Left ventricle myocardium inferior (tissue), 1 donor: ENCODE measurements at regions not wholly inside any gene's neighbourhood (a gene's known extent, or its start where the extent isn't known, plus 50 kb on each side); places are given as distances from the start of the nearest gene placed in this dataset.
A peak's percentile ranks its signal among the peaks of the same experiment; 100 is the strongest.

Source experiments
- DNase-seq: peaks from one replicate; pipeline ENCODE4 v3.0.0-alpha.2; 2020
- H3K27ac ChIP-seq: fragments of 200-600 bp; replicated peaks from 2 replicates; pipeline ENCODE4 v1.8.0; 2021
- H3K27me3 ChIP-seq: fragments of 200-600 bp; 2 replicates; pipeline ENCODE4 v1.8.0; 2021; ENCODE audit warnings: low read depth
- H3K36me3 ChIP-seq: fragments of 200-600 bp; 2 replicates; pipeline ENCODE4 v1.8.0; 2021
- H3K4me1 ChIP-seq: fragments of 200-600 bp; 2 replicates; pipeline ENCODE4 v1.8.0; 2021
- H3K4me3 ChIP-seq: fragments of 200-600 bp; 2 replicates; pipeline ENCODE4 v1.8.0; 2021; ENCODE audit warnings: mild to moderate bottlenecking, moderate library complexity
- H3K9me3 ChIP-seq: fragments of 200-600 bp; replicated peaks from 2 replicates; pipeline ENCODE4 v1.8.0; 2021
- intact Hi-C: fragments of 100-400 bp; cut with micrococcal nuclease; formaldehyde crosslinking; loops from one replicate; pipeline ENCODE4 v1.11.0; 2022
- TF ChIP-seq, protein P1 (sequence below): fragments of 200-600 bp; IDR thresholded peaks from 2 replicates; pipeline ENCODE4 v1.8.0; 2021; ENCODE audit warnings: antibody characterized with exemption, mild to moderate bottlenecking, borderline replicate concordance
- donor health status: DM: no; HTN: yes; CAD: no; lungs with severe emphysema.

DNA sequence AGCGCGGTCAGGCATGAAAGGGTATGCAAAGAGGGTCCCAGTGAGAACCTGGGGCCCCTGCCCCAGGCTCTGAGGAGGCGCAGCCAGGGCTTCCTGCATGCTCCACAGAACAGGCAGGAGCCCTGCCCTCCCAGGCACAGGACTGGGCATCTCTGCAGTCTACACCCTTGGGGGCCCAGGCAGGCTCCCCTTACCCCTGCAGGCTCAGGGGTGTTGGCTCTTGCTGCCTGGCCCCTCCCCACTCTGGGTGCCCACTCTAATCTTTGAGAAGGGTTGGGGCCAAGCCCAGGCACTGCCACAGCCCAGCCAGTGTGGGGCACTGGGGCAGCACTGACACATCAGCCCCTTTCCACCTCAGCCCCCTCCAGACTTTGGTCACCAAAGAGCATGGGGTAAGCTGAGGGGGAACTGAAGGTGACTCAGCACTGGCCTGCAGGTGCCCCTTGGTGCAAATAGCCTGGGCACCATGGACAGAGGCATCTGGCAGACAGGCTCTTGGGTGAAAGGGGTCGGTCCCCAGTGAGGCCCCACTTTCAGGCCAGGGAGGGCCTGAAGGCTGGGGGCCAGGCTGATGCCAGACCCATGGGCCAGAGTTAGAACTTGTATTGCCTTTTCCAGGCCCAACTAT lies 73.4 kb downstream of the NPAP1 start:
- TF ChIP-seq, protein P1, sequence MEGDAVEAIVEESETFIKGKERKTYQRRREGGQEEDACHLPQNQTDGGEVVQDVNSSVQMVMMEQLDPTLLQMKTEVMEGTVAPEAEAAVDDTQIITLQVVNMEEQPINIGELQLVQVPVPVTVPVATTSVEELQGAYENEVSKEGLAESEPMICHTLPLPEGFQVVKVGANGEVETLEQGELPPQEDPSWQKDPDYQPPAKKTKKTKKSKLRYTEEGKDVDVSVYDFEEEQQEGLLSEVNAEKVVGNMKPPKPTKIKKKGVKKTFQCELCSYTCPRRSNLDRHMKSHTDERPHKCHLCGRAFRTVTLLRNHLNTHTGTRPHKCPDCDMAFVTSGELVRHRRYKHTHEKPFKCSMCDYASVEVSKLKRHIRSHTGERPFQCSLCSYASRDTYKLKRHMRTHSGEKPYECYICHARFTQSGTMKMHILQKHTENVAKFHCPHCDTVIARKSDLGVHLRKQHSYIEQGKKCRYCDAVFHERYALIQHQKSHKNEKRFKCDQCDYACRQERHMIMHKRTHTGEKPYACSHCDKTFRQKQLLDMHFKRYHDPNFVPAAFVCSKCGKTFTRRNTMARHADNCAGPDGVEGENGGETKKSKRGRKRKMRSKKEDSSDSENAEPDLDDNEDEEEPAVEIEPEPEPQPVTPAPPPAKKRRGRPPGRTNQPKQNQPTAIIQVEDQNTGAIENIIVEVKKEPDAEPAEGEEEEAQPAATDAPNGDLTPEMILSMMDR: no peak
- H3K36me3 ChIP-seq: no peaks in the 10 kb centered on the region
- DNase-seq: no peak
- no peaks in the 10 kb centered on the region for H3K4me1 ChIP-seq
- no peak overlapping the region for H3K27ac ChIP-seq
- H3K4me3 ChIP-seq: no peak overlapping the region
- intact Hi-C loops: no loop called here
- peaks cover 19% of the 10 kb centered on the region for H3K9me3 ChIP-seq
- H3K27me3 ChIP-seq: peaks cover 8% of the 10 kb centered on the region

DNA sequence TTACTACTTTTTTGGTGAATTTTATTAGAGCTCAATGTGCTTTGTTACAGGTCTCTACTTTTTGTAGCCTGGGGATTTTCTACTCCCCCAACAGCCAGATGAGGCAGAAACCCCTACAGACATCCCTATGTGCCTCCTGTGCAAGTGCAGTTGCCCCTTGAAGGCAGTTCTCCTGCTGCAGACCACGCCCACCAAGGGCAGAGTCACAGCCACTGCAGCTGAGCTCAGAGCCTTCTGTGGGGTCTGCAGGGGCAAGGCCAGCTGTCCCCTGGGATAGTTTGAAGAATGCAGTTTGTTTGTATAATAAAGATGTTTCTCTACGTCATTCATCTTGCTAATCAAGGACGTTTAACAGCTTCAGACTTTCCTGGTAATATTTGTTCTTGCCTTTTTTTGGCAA lies 76.8 kb downstream of the NPAP1 start:
- DNase-seq: no peak
- TF ChIP-seq, protein P1: no peak
- Histone ChIP-seq H3K4me1 (no peaks in the 10 kb centered on the region), H3K36me3 (no peaks in the 10 kb centered on the region), H3K4me3 (no peak overlapping the region), H3K27ac (no peak overlapping the region), H3K9me3 (peaks cover 14% of the 10 kb centered on the region), H3K27me3 (peaks cover 16% of the 10 kb centered on the region)
- intact Hi-C loops: no loop called here

DNA sequence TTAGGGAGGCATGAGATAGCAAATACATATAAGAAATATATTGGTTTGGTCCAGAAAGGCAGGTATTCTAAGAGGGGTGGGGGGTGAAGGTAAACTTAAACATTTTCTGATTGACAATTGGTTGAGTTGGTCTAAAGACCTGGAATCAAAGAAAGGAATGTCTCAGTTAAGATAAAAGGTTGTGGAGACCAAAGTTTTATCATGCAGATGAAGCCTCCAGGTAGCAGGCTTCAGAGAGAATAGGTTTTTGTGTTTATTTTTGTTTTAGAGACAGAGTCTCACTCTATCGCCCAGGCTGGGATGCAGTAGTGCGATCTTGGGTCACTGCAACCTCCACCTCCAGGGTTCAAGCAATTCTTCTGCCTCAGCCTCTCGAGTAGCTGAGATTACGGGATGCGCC lies 80.5 kb downstream of the NPAP1 start:
- TF ChIP-seq, protein P1: no peak
- H3K27ac ChIP-seq: no peak overlapping the region
- no peaks in the 10 kb centered on the region for H3K36me3 ChIP-seq
- H3K9me3 ChIP-seq: no peaks in the 10 kb centered on the region
- H3K4me1 ChIP-seq: no peaks in the 10 kb centered on the region
- no peak overlapping the region for H3K4me3 ChIP-seq
- intact Hi-C loops: no loop called here
- peaks cover 21% of the 10 kb centered on the region for H3K27me3 ChIP-seq
- no peak for DNase-seq

DNA sequence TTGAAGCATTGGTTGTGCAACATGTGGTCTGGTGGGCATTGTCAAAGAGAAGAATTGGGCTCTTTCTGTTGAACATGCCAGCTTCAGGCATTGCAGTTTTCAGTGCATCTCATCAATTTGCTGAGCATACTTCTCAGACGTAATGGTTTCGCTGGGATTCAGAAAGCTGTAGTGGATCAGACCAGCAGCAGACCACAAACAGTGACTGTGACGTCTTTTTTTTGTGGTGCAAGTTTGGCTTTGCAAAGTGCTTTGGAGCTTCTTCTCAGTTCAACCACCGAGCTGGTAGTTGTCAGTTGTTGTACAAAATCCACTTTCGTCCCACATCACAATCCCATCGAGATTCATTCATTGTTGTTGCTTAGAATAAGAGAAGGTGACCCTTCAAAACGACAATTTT lies 84.5 kb downstream of the NPAP1 start:
- TF ChIP-seq, protein P1: no peak
- H3K36me3 ChIP-seq: no peaks in the 10 kb centered on the region
- peaks cover 16% of the 10 kb centered on the region for H3K27me3 ChIP-seq
- H3K4me3 ChIP-seq: no peak overlapping the region
- no peaks in the 10 kb centered on the region for H3K9me3 ChIP-seq
- intact Hi-C loops: no loop called here
- no peaks in the 10 kb centered on the region for H3K4me1 ChIP-seq
- no peak for DNase-seq
- H3K27ac ChIP-seq: no peak overlapping the region

DNA sequence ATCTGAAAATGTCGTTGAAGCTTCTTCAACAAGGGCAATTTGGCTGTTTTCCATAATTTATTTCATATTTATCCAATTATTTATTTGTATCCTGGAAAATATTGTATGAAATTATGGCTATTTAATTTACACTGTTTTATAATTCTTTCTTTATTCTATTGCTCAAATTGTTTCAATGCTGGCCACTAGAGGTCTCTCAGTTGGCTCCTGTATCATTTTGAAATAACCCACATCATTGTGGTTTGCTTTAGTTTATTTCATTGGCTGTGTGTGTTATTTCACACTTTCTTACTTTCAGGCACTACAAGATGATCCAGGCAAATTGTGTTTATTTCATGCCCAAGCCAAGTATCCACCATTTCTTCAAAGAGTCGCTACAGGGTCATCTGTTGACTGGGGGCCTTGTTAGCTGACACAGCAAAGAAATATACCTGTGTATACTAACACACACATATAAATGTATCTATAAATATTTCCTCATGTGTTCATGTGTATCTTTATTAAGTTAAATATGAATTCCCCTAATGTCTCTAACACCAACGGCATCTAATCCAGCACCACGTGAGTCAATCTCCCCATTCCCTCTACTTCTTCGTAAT lies 86.2 kb downstream of the NPAP1 start:
- no peaks in the 10 kb centered on the region for H3K4me1 ChIP-seq
- no peak for DNase-seq
- TF ChIP-seq, protein P1: peak; percentile 61
- no peaks in the 10 kb centered on the region for H3K36me3 ChIP-seq
- no peak overlapping the region for H3K27ac ChIP-seq
- intact Hi-C loops: no loop called here
- no peak overlapping the region for H3K4me3 ChIP-seq
- H3K27me3 ChIP-seq: peaks cover 13% of the 10 kb centered on the region
- no peaks in the 10 kb centered on the region for H3K9me3 ChIP-seq
